ENCODE measurements at regions not wholly inside any gene's neighbourhood (a gene's known extent, or its start where the extent isn't known, plus 50 kb on each side); places are given as distances from the start of the nearest gene placed in this dataset.

DNA sequence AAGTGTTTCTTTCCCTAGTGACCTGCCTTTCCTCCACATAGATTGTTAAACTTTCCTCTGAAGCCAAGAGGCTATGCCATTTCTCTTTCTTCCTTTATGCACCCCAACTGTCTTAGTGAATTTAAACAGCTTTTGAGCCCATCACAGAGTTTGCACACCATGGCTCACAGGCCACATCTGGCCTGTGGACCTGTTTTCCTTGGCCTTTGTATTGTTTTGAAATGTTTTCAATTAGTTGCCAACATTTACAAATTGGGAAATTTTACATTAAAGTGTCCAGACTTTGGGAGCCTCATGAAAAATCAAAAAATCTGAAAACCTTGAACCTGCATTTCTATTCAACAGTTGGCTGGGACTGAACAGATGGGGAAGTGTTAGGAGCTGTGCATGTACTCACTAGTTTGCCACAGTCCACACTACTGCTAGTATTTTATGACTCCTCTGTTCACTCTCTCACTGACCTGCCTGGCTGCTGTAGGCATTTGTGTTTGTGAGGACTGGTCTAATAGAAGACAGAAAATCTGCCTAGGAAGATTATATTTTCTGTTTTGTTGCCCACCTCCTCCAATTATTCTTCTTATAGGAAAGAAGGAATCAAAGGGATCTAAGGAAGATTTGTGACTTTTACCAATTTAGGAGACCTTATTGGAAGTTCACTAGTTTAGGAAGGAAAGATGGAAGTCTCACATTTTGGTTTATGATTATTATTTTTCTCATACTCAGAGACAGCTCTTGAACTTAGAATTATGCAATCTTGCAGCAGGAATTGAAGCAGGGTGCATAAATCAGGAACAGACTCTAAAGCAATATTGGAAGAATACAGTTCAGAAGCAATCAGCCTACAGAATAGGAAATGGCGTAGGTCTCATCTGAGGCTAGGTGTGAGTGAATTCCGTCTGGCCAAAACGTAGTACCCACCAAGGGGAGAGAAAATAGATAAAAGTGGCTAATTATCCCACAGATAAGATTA, 134.7 kb downstream of the HLX start:
- FAIRE-seq (no peak), DNase-seq (ENCODE audit: low read depth, low spot score) (no peak)
- intact Hi-C loops (cut with micrococcal nuclease) (no loop called here), dilution Hi-C loops (cut with MboI; ENCODE audit: extremely low pct_ligation_motif_present, low sequenced_read_pairs) (no loop called here)
- Histone ChIP-seq H3K4me1 (ENCODE audit: control insufficient read depth, extremely low read depth, insufficient read depth, low read length) (no peaks in the 10 kb centered on the region), H3K36me3 (ENCODE audit: control insufficient read depth in 2 of 2, extremely low read depth in 1 of 2, insufficient read depth in 2 of 2, low read length in 2 of 2) (no peaks in the 10 kb centered on the region), H3K79me2 (ENCODE audit: control insufficient read depth, insufficient read depth, low read length) (no peaks in the 10 kb centered on the region), H2AFZ (ENCODE audit: low read depth, low read length) (no peak overlapping the region), H4K20me1 (replicated peaks; ENCODE audit: control insufficient read depth, extremely low read depth, insufficient read depth, low read length) (no peaks in the 10 kb centered on the region), H3K4me3 (replicated peaks in 1 of 3; ENCODE audit: insufficient read depth in 1 of 3, low read depth in 1 of 3, low read length in 3 of 3) (no peak overlapping the region), H3K9me3 (replicated peaks; ENCODE audit: control insufficient read depth, insufficient read depth, low read length) (no peaks in the 10 kb centered on the region), H3K4me2 (ENCODE audit: insufficient read depth, low read length) (no peak overlapping the region), H3K9ac (replicated peaks; ENCODE audit: extremely low read depth, insufficient read depth, low read length) (no peak overlapping the region), H3K27me3 (ENCODE audit: control insufficient read depth in 2 of 2, insufficient read depth in 2 of 2, low read length in 2 of 2) (no peaks in the 10 kb centered on the region), H3K27ac (ENCODE audit: insufficient read depth, low read depth, low read length) (no peak overlapping the region), H3K9me1 (replicated peaks; ENCODE audit: control insufficient read depth, extremely low read depth, insufficient read depth, low read length) (no peaks in the 10 kb centered on the region)
- POLR2A ChIA-PET = no interaction called here
- TF ChIP-seq MYC (IDR thresholded peaks at IDR 0.05; ENCODE audit: low read depth, low read length) (no peak), FOS (IDR thresholded peaks at IDR 0.05; ENCODE audit: borderline replicate concordance, insufficient read depth, low read length) (no peak), GATA2 (IDR thresholded peaks at IDR 0.05; ENCODE audit: insufficient read depth, insufficient read length, low read depth, low read length) (no peak), EZH2 (IDR thresholded peaks at IDR 0.05; ENCODE audit: borderline replicate concordance, low read depth, low read length, severe bottlenecking) (no peak), POLR2A (IDR thresholded peaks at IDR 0.05; ENCODE audit: low read depth, low read length) (no peak), POLR2AphosphoS5 (IDR thresholded peaks at IDR 0.05; ENCODE audit: insufficient read depth, low read depth, low read length) (no peak), JUN (IDR thresholded peaks at IDR 0.05; ENCODE audit: borderline replicate concordance, insufficient read depth, insufficient read length, low read depth) (no peak)
- TF ChIP-seq, protein P1, sequence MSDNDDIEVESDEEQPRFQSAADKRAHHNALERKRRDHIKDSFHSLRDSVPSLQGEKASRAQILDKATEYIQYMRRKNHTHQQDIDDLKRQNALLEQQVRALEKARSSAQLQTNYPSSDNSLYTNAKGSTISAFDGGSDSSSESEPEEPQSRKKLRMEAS (IDR thresholded peaks at IDR 0.05; ENCODE audit: insufficient read depth, insufficient read length) = no peak
- TF ChIP-seq, protein P2, sequence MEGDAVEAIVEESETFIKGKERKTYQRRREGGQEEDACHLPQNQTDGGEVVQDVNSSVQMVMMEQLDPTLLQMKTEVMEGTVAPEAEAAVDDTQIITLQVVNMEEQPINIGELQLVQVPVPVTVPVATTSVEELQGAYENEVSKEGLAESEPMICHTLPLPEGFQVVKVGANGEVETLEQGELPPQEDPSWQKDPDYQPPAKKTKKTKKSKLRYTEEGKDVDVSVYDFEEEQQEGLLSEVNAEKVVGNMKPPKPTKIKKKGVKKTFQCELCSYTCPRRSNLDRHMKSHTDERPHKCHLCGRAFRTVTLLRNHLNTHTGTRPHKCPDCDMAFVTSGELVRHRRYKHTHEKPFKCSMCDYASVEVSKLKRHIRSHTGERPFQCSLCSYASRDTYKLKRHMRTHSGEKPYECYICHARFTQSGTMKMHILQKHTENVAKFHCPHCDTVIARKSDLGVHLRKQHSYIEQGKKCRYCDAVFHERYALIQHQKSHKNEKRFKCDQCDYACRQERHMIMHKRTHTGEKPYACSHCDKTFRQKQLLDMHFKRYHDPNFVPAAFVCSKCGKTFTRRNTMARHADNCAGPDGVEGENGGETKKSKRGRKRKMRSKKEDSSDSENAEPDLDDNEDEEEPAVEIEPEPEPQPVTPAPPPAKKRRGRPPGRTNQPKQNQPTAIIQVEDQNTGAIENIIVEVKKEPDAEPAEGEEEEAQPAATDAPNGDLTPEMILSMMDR (IDR thresholded peaks at IDR 0.05; ENCODE audit: extremely low read depth in 1 of 2, insufficient read depth in 1 of 2, low read depth in 1 of 2, low read length in 2 of 2) = no peak
- CTCF ChIA-PET = interaction anchor here (1.2 kb wide), 1 partner anchor 190 kb away, joined by 3 read pairs; no protein-coding TSS in a partner anchor
- BruUV-seq (replicated peaks) = no TSS peak
